ENCODE measurements at regions not wholly inside any gene's neighbourhood (a gene's known extent, or its start where the extent isn't known, plus 50 kb on each side); places are given as distances from the start of the nearest gene placed in this dataset.

DNA sequence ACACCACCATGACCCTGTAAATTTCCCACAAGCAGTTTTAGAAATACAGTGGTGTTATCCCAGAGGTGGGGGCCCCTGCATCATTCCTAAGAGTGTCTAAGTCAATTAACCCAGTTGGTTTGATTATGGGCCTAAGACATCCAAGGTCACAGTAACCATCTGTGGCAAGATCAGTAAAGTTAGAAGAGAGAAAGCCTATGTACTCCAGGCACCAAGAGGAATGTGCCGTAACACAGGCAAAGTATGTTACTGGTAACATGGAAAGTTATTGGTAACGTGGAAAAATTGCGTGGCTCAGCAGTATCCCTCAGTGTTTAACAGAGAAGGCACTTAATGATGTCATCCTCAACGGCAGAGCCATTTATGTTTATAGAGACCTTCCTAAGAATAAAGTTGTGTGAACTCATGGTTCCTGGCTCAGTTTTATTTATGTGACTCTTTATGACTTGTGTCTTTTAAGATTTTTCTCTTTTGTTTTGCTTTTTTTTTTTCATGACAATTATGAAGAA is 144.1 kb upstream of the RASGRP1 start:
- no peak overlapping the region for H3K27ac ChIP-seq (ENCODE audit: low read depth in 1 of 2, low read length in 1 of 2)
- no peaks in the 10 kb centered on the region for H3K27me3 ChIP-seq (ENCODE audit: control insufficient read depth in 3 of 3, insufficient read depth in 3 of 3, low read length in 2 of 3)
- H3K36me3 ChIP-seq (ENCODE audit: control insufficient read depth in 4 of 4, insufficient read depth in 4 of 4, low read length in 4 of 4): no peaks in the 10 kb centered on the region
- ATAC-seq (ENCODE audit: insufficient read depth, low FRiP score) (no peak), DNase-seq (peak in 2 of 3 donors; percentile 11 to 35)
- no peaks in the 10 kb centered on the region for H3K9me3 ChIP-seq (ENCODE audit: control insufficient read depth in 4 of 4, insufficient read depth in 3 of 4, low read length in 3 of 4)
- peaks cover 0 to 4% (median 0%) of the 10 kb centered on the region in 5 donors for H3K4me1 ChIP-seq (ENCODE audit: control insufficient read depth in 5 of 5, insufficient read depth in 5 of 5, low read length in 5 of 5)
- 81 to 86% methylated on average over 4 of the region's 4 CpGs for WGBS, 2 donors
- TF ChIP-seq, protein P1, sequence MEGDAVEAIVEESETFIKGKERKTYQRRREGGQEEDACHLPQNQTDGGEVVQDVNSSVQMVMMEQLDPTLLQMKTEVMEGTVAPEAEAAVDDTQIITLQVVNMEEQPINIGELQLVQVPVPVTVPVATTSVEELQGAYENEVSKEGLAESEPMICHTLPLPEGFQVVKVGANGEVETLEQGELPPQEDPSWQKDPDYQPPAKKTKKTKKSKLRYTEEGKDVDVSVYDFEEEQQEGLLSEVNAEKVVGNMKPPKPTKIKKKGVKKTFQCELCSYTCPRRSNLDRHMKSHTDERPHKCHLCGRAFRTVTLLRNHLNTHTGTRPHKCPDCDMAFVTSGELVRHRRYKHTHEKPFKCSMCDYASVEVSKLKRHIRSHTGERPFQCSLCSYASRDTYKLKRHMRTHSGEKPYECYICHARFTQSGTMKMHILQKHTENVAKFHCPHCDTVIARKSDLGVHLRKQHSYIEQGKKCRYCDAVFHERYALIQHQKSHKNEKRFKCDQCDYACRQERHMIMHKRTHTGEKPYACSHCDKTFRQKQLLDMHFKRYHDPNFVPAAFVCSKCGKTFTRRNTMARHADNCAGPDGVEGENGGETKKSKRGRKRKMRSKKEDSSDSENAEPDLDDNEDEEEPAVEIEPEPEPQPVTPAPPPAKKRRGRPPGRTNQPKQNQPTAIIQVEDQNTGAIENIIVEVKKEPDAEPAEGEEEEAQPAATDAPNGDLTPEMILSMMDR (IDR thresholded peaks at IDR 0.05; ENCODE audit: control extremely low read depth, extremely low read depth): no peak
- no peak overlapping the region for H3K4me3 ChIP-seq
- H3K9ac ChIP-seq (ENCODE audit: insufficient read depth in 1 of 2, low read length in 2 of 2): no peak overlapping the region

DNA sequence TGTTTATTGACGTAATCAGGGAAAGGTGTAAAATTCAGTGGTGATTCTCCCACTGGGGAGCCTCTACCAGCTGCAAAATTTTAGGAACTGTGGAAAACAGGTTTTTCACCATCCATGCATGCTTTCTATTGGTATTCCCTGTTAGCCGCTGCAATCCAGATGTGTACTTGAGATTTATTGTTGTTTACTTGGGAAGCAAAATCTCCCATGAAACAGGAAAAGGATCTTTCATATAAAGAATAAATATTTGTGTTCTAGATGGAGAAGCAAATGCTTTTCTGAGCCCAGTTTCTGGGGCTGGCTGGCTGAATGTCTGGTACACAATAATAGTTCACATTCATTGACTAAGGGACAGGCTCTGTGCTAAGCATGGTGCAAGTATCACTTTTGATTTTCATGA is 144.6 kb upstream of the RASGRP1 start:
- Histone ChIP-seq H3K4me1 (ENCODE audit: control insufficient read depth in 5 of 5, insufficient read depth in 5 of 5, low read length in 5 of 5) (peaks cover 0 to 5% (median 0%) of the 10 kb centered on the region in 5 donors), H3K9me3 (ENCODE audit: control insufficient read depth in 4 of 4, insufficient read depth in 3 of 4, low read length in 3 of 4) (no peaks in the 10 kb centered on the region), H3K4me3 (no peak overlapping the region), H3K27me3 (ENCODE audit: control insufficient read depth in 3 of 3, insufficient read depth in 3 of 3, low read length in 2 of 3) (no peaks in the 10 kb centered on the region), H3K9ac (ENCODE audit: insufficient read depth in 1 of 2, low read length in 2 of 2) (no peak overlapping the region), H3K27ac (ENCODE audit: low read depth in 1 of 2, low read length in 1 of 2) (no peak overlapping the region), H3K36me3 (ENCODE audit: control insufficient read depth in 4 of 4, insufficient read depth in 4 of 4, low read length in 4 of 4) (no peaks in the 10 kb centered on the region)
- TF ChIP-seq, protein P1 (IDR thresholded peaks at IDR 0.05; ENCODE audit: control extremely low read depth, extremely low read depth): no peak
- 84 to 88% methylated on average over 2 of the region's 2 CpGs for WGBS, 2 donors
- peak in 2 of 3 donors; percentile 23 to 34 for DNase-seq
- ATAC-seq (ENCODE audit: insufficient read depth, low FRiP score): no peak

DNA sequence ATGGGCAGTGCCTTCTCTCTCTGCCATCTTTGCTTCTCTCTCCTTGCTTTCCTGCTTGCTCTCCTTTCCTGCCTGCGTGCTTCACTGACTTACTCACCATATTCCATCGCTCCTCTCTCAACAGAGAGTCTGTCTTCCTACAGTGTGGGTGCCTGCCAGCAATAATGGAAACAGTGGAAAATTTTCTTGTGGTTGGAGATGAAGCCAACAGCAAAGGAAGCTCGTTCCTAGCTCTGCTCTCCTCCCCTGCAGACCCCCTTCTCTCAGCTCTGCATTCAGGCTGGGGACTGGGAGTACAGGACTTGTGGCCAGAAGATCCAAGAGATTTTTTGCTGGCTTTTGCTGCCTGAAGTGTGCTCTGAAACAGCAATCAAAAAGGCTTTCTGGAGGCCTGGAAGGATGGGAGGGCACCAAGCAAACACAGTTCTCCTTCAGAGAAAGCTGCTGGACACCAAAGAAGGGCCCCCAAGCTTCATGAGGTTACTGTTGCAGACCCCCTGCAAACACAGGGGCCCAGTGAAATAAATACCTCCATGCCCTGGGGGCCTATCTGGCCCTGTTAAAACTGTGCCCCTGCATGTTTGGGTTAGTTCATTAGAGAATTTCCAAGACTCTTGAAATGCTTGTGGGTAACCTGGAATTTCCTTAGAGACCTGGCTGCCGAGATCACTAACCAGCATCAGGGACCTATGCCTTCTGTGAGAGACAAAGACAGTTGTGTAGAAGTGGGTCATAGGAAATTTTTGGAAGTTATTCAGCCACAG is 149.9 kb upstream of the RASGRP1 start:
- WGBS, 2 donors: 44 to 56% methylated on average over 4 of the region's 4 CpGs
- DNase-seq: peak in 2 of 3 donors; percentile 57 to 72
- Histone ChIP-seq H3K9ac (ENCODE audit: insufficient read depth in 1 of 2, low read length in 2 of 2) (no peak overlapping the region), H3K36me3 (ENCODE audit: control insufficient read depth in 4 of 4, insufficient read depth in 4 of 4, low read length in 4 of 4) (no peaks in the 10 kb centered on the region), H3K4me3 (no peak overlapping the region), H3K4me1 (ENCODE audit: control insufficient read depth in 5 of 5, insufficient read depth in 5 of 5, low read length in 5 of 5) (peaks cover 0 to 5% (median 0%) of the 10 kb centered on the region in 5 donors), H3K9me3 (ENCODE audit: control insufficient read depth in 4 of 4, insufficient read depth in 3 of 4, low read length in 3 of 4) (no peaks in the 10 kb centered on the region), H3K27me3 (ENCODE audit: control insufficient read depth in 3 of 3, insufficient read depth in 3 of 3, low read length in 2 of 3) (no peaks in the 10 kb centered on the region), H3K27ac (ENCODE audit: low read depth in 1 of 2, low read length in 1 of 2) (no peak overlapping the region)
- no peak for ATAC-seq (ENCODE audit: insufficient read depth, low FRiP score)
- TF ChIP-seq, protein P1 (IDR thresholded peaks at IDR 0.05; ENCODE audit: control extremely low read depth, extremely low read depth): no peak
